ENCODE measurements at regions not wholly inside any gene's neighbourhood (a gene's known extent, or its start where the extent isn't known, plus 50 kb on each side); places are given as distances from the start of the nearest gene placed in this dataset.

DNA sequence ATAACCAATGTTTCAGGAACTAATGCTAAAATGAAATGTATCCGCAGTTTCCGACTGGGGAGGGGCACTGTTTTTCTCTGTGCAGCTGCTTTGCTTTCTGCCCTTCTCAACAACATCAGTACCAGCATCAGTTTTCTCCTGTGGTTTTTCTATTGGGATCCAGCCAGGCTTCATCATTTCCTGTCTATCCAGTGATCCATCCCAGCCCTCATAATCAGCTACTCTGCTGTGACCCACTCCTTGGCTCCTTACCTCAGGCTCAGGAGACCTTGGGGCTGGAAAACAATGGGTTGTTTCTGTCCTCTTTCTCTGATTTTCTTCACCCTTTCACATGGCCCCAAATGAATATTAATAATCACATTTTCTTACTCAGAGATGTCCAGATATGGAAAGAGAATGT, 222.2 kb upstream of the DKK2 start:
- H3K4me2 ChIP-seq (ENCODE audit: low read length): no peak overlapping the region
- no peaks in the 10 kb centered on the region for H3F3A ChIP-seq (ENCODE audit: insufficient read depth, low read length, poor library complexity, severe bottlenecking)
- no peaks in the 10 kb centered on the region for H3K9me3 ChIP-seq (ENCODE audit: low read length)
- no peak overlapping the region for H2AFZ ChIP-seq (ENCODE audit: low read depth, low read length)
- H3K27me3 ChIP-seq (ENCODE audit: insufficient read depth, low read depth, low read length): no peaks in the 10 kb centered on the region
- H3K79me2 ChIP-seq (replicated peaks; ENCODE audit: insufficient read depth, low read length): no peaks in the 10 kb centered on the region
- H3K4me3 ChIP-seq (ENCODE audit: low read length): no peak overlapping the region
- H3K27ac ChIP-seq (ENCODE audit: low read length): no peak overlapping the region
- no peak overlapping the region for H3K9ac ChIP-seq (ENCODE audit: low read length)
- TF ChIP-seq MXI1 (conservative IDR thresholded peaks at IDR 0.05; ENCODE audit: poor library complexity, severe bottlenecking) (no peak), EP300 (conservative IDR thresholded peaks at IDR 0.05; ENCODE audit: poor library complexity, severe bottlenecking) (no peak), POLR2AphosphoS5 (IDR thresholded peaks at IDR 0.05) (no peak), RAD21 (conservative IDR thresholded peaks at IDR 0.05) (no peak), SMC3 (conservative IDR thresholded peaks at IDR 0.05; ENCODE audit: poor library complexity) (no peak), TAF1 (IDR thresholded peaks at IDR 0.05; ENCODE audit: low read depth) (no peak)
- TF ChIP-seq, protein P1, sequence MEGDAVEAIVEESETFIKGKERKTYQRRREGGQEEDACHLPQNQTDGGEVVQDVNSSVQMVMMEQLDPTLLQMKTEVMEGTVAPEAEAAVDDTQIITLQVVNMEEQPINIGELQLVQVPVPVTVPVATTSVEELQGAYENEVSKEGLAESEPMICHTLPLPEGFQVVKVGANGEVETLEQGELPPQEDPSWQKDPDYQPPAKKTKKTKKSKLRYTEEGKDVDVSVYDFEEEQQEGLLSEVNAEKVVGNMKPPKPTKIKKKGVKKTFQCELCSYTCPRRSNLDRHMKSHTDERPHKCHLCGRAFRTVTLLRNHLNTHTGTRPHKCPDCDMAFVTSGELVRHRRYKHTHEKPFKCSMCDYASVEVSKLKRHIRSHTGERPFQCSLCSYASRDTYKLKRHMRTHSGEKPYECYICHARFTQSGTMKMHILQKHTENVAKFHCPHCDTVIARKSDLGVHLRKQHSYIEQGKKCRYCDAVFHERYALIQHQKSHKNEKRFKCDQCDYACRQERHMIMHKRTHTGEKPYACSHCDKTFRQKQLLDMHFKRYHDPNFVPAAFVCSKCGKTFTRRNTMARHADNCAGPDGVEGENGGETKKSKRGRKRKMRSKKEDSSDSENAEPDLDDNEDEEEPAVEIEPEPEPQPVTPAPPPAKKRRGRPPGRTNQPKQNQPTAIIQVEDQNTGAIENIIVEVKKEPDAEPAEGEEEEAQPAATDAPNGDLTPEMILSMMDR (IDR thresholded peaks at IDR 0.05; ENCODE audit: poor library complexity, severe bottlenecking): no peak
- TF ChIP-seq, protein P2, sequence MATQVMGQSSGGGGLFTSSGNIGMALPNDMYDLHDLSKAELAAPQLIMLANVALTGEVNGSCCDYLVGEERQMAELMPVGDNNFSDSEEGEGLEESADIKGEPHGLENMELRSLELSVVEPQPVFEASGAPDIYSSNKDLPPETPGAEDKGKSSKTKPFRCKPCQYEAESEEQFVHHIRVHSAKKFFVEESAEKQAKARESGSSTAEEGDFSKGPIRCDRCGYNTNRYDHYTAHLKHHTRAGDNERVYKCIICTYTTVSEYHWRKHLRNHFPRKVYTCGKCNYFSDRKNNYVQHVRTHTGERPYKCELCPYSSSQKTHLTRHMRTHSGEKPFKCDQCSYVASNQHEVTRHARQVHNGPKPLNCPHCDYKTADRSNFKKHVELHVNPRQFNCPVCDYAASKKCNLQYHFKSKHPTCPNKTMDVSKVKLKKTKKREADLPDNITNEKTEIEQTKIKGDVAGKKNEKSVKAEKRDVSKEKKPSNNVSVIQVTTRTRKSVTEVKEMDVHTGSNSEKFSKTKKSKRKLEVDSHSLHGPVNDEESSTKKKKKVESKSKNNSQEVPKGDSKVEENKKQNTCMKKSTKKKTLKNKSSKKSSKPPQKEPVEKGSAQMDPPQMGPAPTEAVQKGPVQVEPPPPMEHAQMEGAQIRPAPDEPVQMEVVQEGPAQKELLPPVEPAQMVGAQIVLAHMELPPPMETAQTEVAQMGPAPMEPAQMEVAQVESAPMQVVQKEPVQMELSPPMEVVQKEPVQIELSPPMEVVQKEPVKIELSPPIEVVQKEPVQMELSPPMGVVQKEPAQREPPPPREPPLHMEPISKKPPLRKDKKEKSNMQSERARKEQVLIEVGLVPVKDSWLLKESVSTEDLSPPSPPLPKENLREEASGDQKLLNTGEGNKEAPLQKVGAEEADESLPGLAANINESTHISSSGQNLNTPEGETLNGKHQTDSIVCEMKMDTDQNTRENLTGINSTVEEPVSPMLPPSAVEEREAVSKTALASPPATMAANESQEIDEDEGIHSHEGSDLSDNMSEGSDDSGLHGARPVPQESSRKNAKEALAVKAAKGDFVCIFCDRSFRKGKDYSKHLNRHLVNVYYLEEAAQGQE (IDR thresholded peaks at IDR 0.05; ENCODE audit: borderline replicate concordance): no peak
- H3K36me3 ChIP-seq (ENCODE audit: insufficient read depth, low read length): no peaks in the 10 kb centered on the region
- H4K20me1 ChIP-seq (ENCODE audit: insufficient read depth): no peaks in the 10 kb centered on the region
- H3K9me2 ChIP-seq (ENCODE audit: insufficient read depth, low read length): no peaks in the 10 kb centered on the region

DNA sequence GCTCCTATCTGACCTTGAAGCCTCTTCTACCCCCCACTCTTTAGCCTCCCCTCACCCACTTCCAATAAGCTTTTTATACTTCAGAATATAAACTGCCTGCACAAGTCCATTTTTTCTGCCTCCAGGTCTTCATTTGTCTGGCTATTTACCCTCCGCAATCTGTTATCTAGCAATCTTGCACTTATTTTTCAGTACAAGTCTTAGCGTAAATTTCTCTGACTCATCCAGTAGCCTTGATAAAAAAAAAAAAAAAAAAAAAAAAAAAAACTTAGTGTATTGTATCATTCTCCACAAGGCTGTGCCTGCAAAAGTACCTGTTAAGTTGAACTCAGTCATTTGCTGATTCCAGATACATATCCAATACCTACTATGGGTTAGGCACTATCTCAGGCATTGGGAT, 219.5 kb upstream of the DKK2 start:
- TF ChIP-seq EZH2 (IDR thresholded peaks at IDR 0.05; ENCODE audit: borderline replicate concordance, insufficient read depth, low read length, poor library complexity, severe bottlenecking): no peak
- no peak for TF ChIP-seq MXI1 (conservative IDR thresholded peaks at IDR 0.05; ENCODE audit: poor library complexity, severe bottlenecking)
- TF ChIP-seq POLR2AphosphoS5 (IDR thresholded peaks at IDR 0.05): no peak
- TF ChIP-seq, protein P2 (IDR thresholded peaks at IDR 0.05; ENCODE audit: borderline replicate concordance): no peak
- TF ChIP-seq SMC3 (conservative IDR thresholded peaks at IDR 0.05; ENCODE audit: poor library complexity): no peak
- TF ChIP-seq TAF1 (IDR thresholded peaks at IDR 0.05; ENCODE audit: low read depth): no peak
- TF ChIP-seq RAD21 (conservative IDR thresholded peaks at IDR 0.05): no peak
- TF ChIP-seq, protein P1 (IDR thresholded peaks at IDR 0.05; ENCODE audit: poor library complexity, severe bottlenecking): no peak
- TF ChIP-seq EP300 (conservative IDR thresholded peaks at IDR 0.05; ENCODE audit: poor library complexity, severe bottlenecking): no peak
- H3F3A ChIP-seq (ENCODE audit: insufficient read depth, low read length, poor library complexity, severe bottlenecking): no peaks in the 10 kb centered on the region
- H3K79me2 ChIP-seq (replicated peaks; ENCODE audit: insufficient read depth, low read length): no peaks in the 10 kb centered on the region
- H2AFZ ChIP-seq (ENCODE audit: low read depth, low read length): no peak overlapping the region
- H3K36me3 ChIP-seq (ENCODE audit: insufficient read depth, low read length): no peaks in the 10 kb centered on the region
- H3K27me3 ChIP-seq (ENCODE audit: insufficient read depth, low read depth, low read length): no peaks in the 10 kb centered on the region
- no peaks in the 10 kb centered on the region for H4K20me1 ChIP-seq (ENCODE audit: insufficient read depth)
- no peaks in the 10 kb centered on the region for H3K9me3 ChIP-seq (ENCODE audit: low read length)
- H3K9me2 ChIP-seq (ENCODE audit: insufficient read depth, low read length): no peaks in the 10 kb centered on the region
- no peak overlapping the region for H3K9ac ChIP-seq (ENCODE audit: low read length)
- H3K27ac ChIP-seq (ENCODE audit: low read length): no peak overlapping the region
- no peak overlapping the region for H3K4me2 ChIP-seq (ENCODE audit: low read length)
- no peak overlapping the region for H3K4me3 ChIP-seq (ENCODE audit: low read length)

Data from neural cell (in vitro differentiated cells).